IPS-18a (cell line): ENCODE measurements at regions not wholly inside any gene's neighbourhood (a gene's known extent, or its start where the extent isn't known, plus 50 kb on each side); places are given as distances from the start of the nearest gene placed in this dataset.
"Not testable (repeated sequence)": the region's sequence is repeated elsewhere in the genome, so short reads cannot be mapped to it uniquely, and the experiment has no call there.

ENCODE experiments used
- H3K27ac ChIP-seq: one replicate; pipeline ENCODE4 v1.5.1; 2013; ENCODE audit warnings: low read length
- H3K27me3 ChIP-seq: one replicate; pipeline ENCODE4 v1.6.1; 2013; ENCODE audit warnings: mild to moderate bottlenecking, low read length; ENCODE audit not compliant: control insufficient read depth, insufficient read depth
- H3K36me3 ChIP-seq: one replicate; pipeline ENCODE4 v1.6.1; 2013; ENCODE audit warnings: low read depth, low read length; ENCODE audit not compliant: control insufficient read depth
- H3K4me1 ChIP-seq: one replicate; pipeline ENCODE4 v1.6.1; 2013; ENCODE audit warnings: low read depth, low read length; ENCODE audit not compliant: control insufficient read depth
- H3K4me3 ChIP-seq: one replicate; pipeline ENCODE4 v1.5.1; 2013; ENCODE audit warnings: low read length
- H3K9ac ChIP-seq: one replicate; pipeline ENCODE4 v1.6.1; 2013; ENCODE audit warnings: mild to moderate bottlenecking, low read length, moderate library complexity
- H3K9me3 ChIP-seq: one replicate; pipeline ENCODE4 v1.6.1; 2013; ENCODE audit warnings: low read depth, low read length; ENCODE audit not compliant: control insufficient read depth

GRCh38 chr1:244138399-244138798 is 87.3 kb downstream of the ZBTB18 start:
- no peak overlapping the region for H3K4me3 ChIP-seq
- H3K27me3 ChIP-seq: no peaks in the 10 kb centered on the region
- no peaks in the 10 kb centered on the region for H3K4me1 ChIP-seq
- no peaks in the 10 kb centered on the region for H3K9me3 ChIP-seq
- no peaks in the 10 kb centered on the region for H3K36me3 ChIP-seq
- no peak overlapping the region for H3K9ac ChIP-seq
- no peak overlapping the region for H3K27ac ChIP-seq

GRCh38 chr1:244139655-244140054 is 88.6 kb downstream of the ZBTB18 start:
- Histone ChIP-seq H3K9me3 (no peaks in the 10 kb centered on the region), H3K36me3 (no peaks in the 10 kb centered on the region), H3K4me1 (peaks cover 4% of the 10 kb centered on the region), H3K9ac (no peak overlapping the region), H3K27ac (no peak overlapping the region), H3K4me3 (no peak overlapping the region), H3K27me3 (no peaks in the 10 kb centered on the region)

DNA sequence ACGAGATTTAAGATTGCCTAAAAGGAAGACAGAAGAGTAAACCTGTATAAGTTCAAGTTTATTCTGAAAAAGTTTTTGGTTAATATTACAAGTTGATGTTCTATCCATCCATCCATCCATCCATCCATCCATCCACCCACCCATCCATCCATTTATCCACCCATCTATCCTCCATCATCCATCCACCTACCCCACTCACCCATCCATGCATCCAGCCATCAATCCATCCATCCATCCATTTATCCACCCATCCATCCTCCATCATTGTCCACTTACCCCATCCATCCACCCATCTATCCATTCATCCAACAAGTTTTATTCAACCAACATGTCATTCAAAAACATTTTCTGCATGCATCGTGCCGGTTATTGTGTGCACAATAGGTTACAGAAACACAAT is 89.3 kb downstream of the ZBTB18 start:
- peaks cover 4% of the 10 kb centered on the region for H3K4me1 ChIP-seq
- H3K4me3 ChIP-seq: no peak overlapping the region
- no peaks in the 10 kb centered on the region for H3K27me3 ChIP-seq
- no peaks in the 10 kb centered on the region for H3K9me3 ChIP-seq
- no peak overlapping the region for H3K27ac ChIP-seq
- no peaks in the 10 kb centered on the region for H3K36me3 ChIP-seq
- H3K9ac ChIP-seq: no peak overlapping the region

- Histone ChIP-seq H3K27ac (no peak overlapping the region), H3K9ac (no peak overlapping the region), H3K9me3 (no peaks in the 10 kb centered on the region), H3K27me3 (no peaks in the 10 kb centered on the region), H3K4me3 (no peak overlapping the region), H3K36me3 (no peaks in the 10 kb centered on the region), H3K4me1 (peaks cover 4% of the 10 kb centered on the region)
These were observed 93.0 kb downstream of the ZBTB18 start for GRCh38 chr1:244144053-244144452.

GRCh38 chr1:244150071-244150470 is 99.0 kb downstream of the ZBTB18 start:
- Histone ChIP-seq H3K4me3 (no peak overlapping the region), H3K9me3 (no peaks in the 10 kb centered on the region), H3K4me1 (no peaks in the 10 kb centered on the region), H3K9ac (no peak overlapping the region), H3K36me3 (no peaks in the 10 kb centered on the region), H3K27me3 (no peaks in the 10 kb centered on the region), H3K27ac (no peak overlapping the region)

GRCh38 chr1:244150665-244151064 is 99.6 kb downstream of the ZBTB18 start:
- Histone ChIP-seq H3K9ac (no peak overlapping the region), H3K4me1 (no peaks in the 10 kb centered on the region), H3K27ac (no peak overlapping the region), H3K27me3 (no peaks in the 10 kb centered on the region), H3K4me3 (no peak overlapping the region), H3K9me3 (no peaks in the 10 kb centered on the region), H3K36me3 (no peaks in the 10 kb centered on the region)

DNA sequence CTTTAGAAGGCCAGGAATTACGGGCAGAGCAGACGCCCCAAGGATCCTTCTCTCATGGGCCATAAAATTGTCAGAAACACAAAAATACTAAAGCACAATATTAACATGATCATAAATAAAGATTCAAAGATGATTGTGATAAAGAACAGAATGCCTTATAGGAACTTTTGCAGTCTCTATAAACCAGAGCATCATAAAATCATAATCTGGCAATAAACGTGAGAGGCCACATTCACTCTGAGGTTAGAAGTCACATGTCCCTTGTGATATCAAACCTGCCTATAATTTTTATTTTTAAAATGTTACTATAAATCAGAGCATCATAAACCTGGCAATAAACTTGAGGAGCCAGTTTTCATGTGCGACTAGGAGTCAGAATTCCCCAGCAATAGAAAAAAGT is 100.5 kb downstream of the ZBTB18 start:
- no peak overlapping the region for H3K9ac ChIP-seq
- no peak overlapping the region for H3K27ac ChIP-seq
- H3K4me1 ChIP-seq: no peaks in the 10 kb centered on the region
- H3K4me3 ChIP-seq: no peak overlapping the region
- H3K27me3 ChIP-seq: no peaks in the 10 kb centered on the region
- H3K36me3 ChIP-seq: no peaks in the 10 kb centered on the region
- H3K9me3 ChIP-seq: no peaks in the 10 kb centered on the region

DNA sequence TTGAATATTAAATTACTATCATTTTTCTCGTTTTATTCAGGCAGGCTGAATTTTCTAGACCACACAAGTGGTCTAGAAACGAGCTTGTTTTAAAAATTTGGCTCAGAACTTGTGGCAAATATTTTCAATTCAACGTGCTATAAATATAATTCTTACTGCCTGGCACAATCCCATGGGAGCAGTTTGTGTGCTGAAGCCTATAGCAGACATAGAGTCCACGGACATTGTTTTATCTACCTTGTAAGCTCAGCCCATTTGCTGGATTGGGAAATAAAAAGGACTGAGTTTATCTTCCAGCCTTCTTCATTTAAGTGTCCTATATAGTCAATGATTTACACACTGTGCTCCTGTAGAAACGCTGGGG is 103.4 kb downstream of the ZBTB18 start:
- no peak overlapping the region for H3K27ac ChIP-seq

DNA sequence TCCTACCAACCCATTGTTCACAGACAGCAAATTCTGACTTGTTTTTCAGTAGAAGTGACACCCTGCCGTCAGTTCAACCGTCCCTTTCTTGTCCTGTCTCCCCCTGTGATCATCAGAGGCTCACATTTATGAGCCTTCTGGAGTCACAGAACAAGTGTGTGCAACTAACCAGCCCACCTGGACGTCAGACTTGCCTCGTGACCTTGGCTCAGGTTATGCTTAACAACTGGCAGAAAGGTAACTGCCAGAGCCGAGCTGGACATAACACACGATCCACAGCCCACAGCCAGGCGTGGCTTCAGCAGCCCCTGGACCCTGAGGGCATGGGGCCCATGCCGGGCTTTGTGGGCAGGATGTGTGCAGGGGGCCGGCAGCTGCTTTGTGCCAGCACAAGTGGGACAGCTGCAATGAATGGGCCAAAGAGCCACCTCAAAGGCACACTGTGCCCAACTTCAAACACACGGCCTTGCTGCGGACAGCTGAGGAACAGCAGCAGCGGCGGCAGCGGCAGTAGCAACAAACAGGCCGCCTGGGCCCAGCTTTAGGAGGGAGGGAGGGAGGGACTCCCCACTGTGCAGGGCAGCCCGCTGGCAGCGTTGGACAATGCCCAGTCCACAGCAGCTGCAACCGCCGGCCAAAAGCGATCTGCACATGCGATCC is 103.9 kb downstream of the ZBTB18 start:
- Histone ChIP-seq H3K27me3 (no peaks in the 10 kb centered on the region), H3K9me3 (no peaks in the 10 kb centered on the region), H3K27ac (no peak overlapping the region), H3K4me3 (no peak overlapping the region), H3K9ac (no peak overlapping the region), H3K36me3 (no peaks in the 10 kb centered on the region), H3K4me1 (no peaks in the 10 kb centered on the region)

More for the DNA sequence above, 103.4 kb downstream of the ZBTB18 start:
- Histone ChIP-seq H3K27me3 (no peaks in the 10 kb centered on the region), H3K4me3 (no peak overlapping the region), H3K9ac (no peak overlapping the region), H3K36me3 (no peaks in the 10 kb centered on the region), H3K4me1 (no peaks in the 10 kb centered on the region), H3K9me3 (no peaks in the 10 kb centered on the region)

DNA sequence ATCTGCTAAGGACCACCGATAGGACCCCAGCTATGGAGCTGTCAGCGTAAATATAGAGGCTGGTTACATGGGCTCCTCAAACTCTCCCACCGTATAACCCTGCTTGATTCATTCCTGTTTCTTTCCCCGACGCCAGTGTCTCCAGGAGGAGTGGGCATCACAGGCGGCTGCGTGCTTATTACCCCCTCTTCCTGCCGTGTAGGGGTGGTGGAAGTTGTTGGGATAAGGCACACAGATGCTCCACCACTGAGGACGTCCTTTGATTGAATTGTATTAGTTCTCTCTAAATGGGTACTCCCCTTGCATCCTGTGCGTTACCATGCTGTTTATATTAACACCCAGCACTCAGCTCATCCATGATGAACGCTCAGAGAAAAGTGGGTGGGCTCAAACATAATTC is 104.6 kb downstream of the ZBTB18 start:
- Histone ChIP-seq H3K27me3 (no peaks in the 10 kb centered on the region), H3K4me3 (no peak overlapping the region), H3K4me1 (peaks cover 2% of the 10 kb centered on the region), H3K9me3 (no peaks in the 10 kb centered on the region), H3K27ac (no peak overlapping the region), H3K9ac (no peak overlapping the region), H3K36me3 (no peaks in the 10 kb centered on the region)

DNA sequence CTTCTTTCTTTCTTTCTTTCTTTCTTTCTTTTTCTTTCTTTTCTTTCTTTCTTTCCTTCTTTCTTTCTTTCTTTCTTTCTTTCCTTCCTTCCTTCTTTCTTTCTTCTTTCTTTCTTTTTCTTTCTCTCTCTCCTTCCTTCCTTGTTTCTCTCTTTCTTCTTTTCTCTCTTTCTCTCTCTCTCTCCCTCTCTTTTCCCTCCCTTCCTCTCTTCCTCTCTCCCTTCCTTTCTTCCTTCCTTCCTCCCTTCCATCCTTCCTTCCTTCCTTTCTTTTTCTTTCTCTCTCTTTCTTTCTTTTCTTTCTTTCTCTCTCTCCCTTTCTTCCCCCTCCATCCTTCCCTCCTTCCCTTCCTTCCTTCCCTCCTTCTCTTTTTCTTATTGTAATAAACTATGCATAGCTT is 105.5 kb downstream of the ZBTB18 start:
- H3K27ac ChIP-seq, H3K4me3 ChIP-seq: not testable (repeated sequence)

DNA sequence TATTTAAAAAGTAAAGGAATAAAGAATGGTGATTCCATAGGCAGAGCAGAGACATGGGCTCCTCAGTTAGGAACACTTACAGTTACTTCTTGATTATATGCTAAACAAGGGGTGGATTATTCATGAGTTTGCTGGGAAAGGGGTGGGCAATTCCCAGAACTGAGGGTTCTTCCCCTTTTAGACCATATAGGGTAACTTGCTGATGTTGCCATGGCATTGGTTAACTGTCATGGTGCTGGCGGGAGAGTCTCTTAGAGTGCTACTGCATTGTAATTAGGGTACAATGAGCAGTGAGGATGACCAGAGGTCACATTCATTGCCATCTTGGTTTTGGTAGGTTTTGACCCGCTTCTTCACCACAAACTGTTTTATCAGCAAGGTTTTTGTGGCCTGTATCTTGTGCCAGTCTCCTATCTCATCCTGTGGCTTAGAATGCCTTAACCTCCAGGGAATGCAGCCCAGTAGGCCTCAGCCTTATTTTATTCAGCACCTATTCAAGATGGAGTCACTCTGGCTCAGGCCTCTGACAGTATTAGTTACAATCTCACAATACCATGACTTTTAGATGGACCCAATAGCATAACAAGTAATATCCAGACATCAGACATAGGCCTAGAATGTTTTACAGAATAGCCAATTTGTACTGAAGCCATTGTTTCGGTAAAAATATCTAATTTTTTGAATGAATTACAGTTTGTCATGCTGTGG is 106.8 kb downstream of the ZBTB18 start:
- Histone ChIP-seq H3K27ac (no peak overlapping the region), H3K36me3 (no peaks in the 10 kb centered on the region)

More for the DNA sequence above, 105.5 kb downstream of the ZBTB18 start:
- not testable (repeated sequence) for H3K27me3 ChIP-seq, H3K9ac ChIP-seq, H3K36me3 ChIP-seq, H3K9me3 ChIP-seq
- H3K4me1 ChIP-seq: peaks cover 12% of the 10 kb centered on the region

More for the DNA sequence above, 106.8 kb downstream of the ZBTB18 start:
- Histone ChIP-seq H3K9me3 (no peaks in the 10 kb centered on the region), H3K9ac (no peak overlapping the region), H3K27me3 (no peaks in the 10 kb centered on the region), H3K4me1 (peaks cover 13% of the 10 kb centered on the region), H3K4me3 (no peak overlapping the region)
